MM.1S (cell line): ENCODE measurements at regions not wholly inside any gene's neighbourhood (a gene's known extent, or its start where the extent isn't known, plus 50 kb on each side); places are given as distances from the start of the nearest gene placed in this dataset.

ENCODE experiments used
- EZH2 ChIP-seq: fragments of 300-600 bp; sonication (generic); optimal IDR thresholded peaks from 2 replicates; pipeline ENCODE3; 2017; ENCODE audit warnings: low read depth, mild to moderate bottlenecking, antibody characterized with exemption, low read length, mixed read lengths
- TF ChIP-seq, protein P1 (sequence below): fragments of 300-600 bp; sonication (generic); IDR thresholded peaks from 2 replicates; pipeline ENCODE4 v1.5.1; 2016; ENCODE audit warnings: antibody characterized with exemption, low read length, mixed read lengths

DNA sequence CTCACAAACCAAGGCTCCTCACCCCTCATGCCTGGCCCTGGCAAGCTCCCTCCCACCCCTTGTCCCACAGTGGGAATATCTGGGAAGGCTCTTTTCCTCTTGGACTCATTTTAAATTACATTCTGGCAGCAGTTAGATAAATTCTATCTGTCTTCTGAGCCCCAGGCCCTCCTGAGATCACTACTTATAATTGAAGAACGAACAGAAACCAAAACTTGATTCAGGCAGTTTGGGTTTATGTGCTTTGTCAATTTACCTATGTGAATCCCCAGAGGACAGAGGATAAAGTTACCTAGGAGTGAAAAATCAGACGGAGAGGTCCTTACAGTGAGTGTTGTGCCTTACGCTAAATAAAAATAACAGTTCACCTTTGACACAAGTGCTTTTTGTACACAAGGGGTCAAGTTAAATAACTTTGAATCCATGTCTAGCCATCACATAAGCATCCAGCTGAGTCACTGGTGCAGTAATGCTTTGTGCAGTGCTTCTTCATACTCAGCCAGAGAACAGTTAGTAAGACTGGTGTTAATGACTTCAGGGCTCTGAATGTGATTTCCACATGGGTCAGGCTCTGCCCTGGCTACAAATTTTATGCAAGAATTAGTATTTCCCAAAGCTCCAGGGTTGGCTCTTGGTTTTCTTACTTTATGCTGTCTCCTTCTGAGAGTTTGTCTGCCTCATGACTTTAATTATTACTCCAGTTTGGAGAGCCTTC, 329.3 kb downstream of the INSIG2 start:
- TF ChIP-seq, protein P1, sequence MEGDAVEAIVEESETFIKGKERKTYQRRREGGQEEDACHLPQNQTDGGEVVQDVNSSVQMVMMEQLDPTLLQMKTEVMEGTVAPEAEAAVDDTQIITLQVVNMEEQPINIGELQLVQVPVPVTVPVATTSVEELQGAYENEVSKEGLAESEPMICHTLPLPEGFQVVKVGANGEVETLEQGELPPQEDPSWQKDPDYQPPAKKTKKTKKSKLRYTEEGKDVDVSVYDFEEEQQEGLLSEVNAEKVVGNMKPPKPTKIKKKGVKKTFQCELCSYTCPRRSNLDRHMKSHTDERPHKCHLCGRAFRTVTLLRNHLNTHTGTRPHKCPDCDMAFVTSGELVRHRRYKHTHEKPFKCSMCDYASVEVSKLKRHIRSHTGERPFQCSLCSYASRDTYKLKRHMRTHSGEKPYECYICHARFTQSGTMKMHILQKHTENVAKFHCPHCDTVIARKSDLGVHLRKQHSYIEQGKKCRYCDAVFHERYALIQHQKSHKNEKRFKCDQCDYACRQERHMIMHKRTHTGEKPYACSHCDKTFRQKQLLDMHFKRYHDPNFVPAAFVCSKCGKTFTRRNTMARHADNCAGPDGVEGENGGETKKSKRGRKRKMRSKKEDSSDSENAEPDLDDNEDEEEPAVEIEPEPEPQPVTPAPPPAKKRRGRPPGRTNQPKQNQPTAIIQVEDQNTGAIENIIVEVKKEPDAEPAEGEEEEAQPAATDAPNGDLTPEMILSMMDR, result no peak
- no peak for TF ChIP-seq EZH2
